NB4 (cell line): ENCODE measurements at regions not wholly inside any gene's neighbourhood (a gene's known extent, or its start where the extent isn't known, plus 50 kb on each side); places are given as distances from the start of the nearest gene placed in this dataset.

Experiments used
- DNase-seq: peaks from one replicate; pipeline ENCODE4 v3.0.0; 2010; ENCODE audit warnings: low read depth
- H3K4me3 ChIP-seq: one replicate; pipeline ENCODE4 v1.5.1; 2011; ENCODE audit warnings: mild to moderate bottlenecking, low read depth, low read length, moderate library complexity
- CTCF ChIP-seq: IDR thresholded peaks from one replicate; pipeline ENCODE4 v1.5.1; 2012; ENCODE audit warnings: low read depth, low read length
- MAX ChIP-seq: IDR thresholded peaks from 2 replicates; pipeline ENCODE4 v1.6.1; 2011; ENCODE audit warnings: low read depth, low read length
- MYC ChIP-seq: IDR thresholded peaks from 2 replicates; pipeline ENCODE4 v1.6.1; 2011; ENCODE audit warnings: low read depth, low read length
- POLR2A ChIP-seq: IDR thresholded peaks from 2 replicates; pipeline ENCODE4 v1.6.1; 2011; ENCODE audit warnings: mild to moderate bottlenecking; ENCODE audit not compliant: insufficient read length; ENCODE audit errors: extremely low read depth

- TF ChIP-seq MAX (no peak), CTCF (no peak), MYC (no peak), POLR2A (no peak)
- peak; percentile 43 for DNase-seq
These were observed 1004.0 kb downstream of the ANKRD7 start for GRCh38 chr7:119228482-119228881.

GRCh38 chr7:119232091-119232490 is 1007.6 kb downstream of the ANKRD7 start:
- TF ChIP-seq POLR2A (no peak), MYC (no peak), CTCF (no peak), MAX (no peak)
- H3K4me3 ChIP-seq: no peak overlapping the region
- DNase-seq: no peak

More at GRCh38 chr7:119228482-119228881, 1004.0 kb downstream of the ANKRD7 start:
- no peak overlapping the region for H3K4me3 ChIP-seq

- no peak for TF ChIP-seq POLR2A
- no peak for TF ChIP-seq MYC
- no peak for TF ChIP-seq MAX
- TF ChIP-seq CTCF: no peak
- no peak for DNase-seq
- no peak overlapping the region for H3K4me3 ChIP-seq
These were observed 1008.5 kb downstream of the ANKRD7 start for GRCh38 chr7:119233015-119233414.

- no peak overlapping the region for H3K4me3 ChIP-seq
- no peak for DNase-seq
- no peak for TF ChIP-seq POLR2A
- no peak for TF ChIP-seq MYC
- no peak for TF ChIP-seq CTCF
- no peak for TF ChIP-seq MAX
These were observed 1020.0 kb upstream of the KCND2 start for GRCh38 chr7:119252962-119253361.

- DNase-seq: no peak
- TF ChIP-seq POLR2A: no peak
- no peak for TF ChIP-seq MAX
- TF ChIP-seq CTCF: no peak
- H3K4me3 ChIP-seq: no peak overlapping the region
These were observed 1018.2 kb upstream of the KCND2 start for GRCh38 chr7:119254742-119255141.

- no peak overlapping the region for H3K4me3 ChIP-seq
- DNase-seq: no peak
- TF ChIP-seq MYC: no peak
- no peak for TF ChIP-seq CTCF
- TF ChIP-seq POLR2A: no peak
These were observed 1017.0 kb upstream of the KCND2 start for GRCh38 chr7:119256001-119256400.
